ENCODE measurements at regions not wholly inside any gene's neighbourhood (a gene's known extent, or its start where the extent isn't known, plus 50 kb on each side); places are given as distances from the start of the nearest gene placed in this dataset.

DNA sequence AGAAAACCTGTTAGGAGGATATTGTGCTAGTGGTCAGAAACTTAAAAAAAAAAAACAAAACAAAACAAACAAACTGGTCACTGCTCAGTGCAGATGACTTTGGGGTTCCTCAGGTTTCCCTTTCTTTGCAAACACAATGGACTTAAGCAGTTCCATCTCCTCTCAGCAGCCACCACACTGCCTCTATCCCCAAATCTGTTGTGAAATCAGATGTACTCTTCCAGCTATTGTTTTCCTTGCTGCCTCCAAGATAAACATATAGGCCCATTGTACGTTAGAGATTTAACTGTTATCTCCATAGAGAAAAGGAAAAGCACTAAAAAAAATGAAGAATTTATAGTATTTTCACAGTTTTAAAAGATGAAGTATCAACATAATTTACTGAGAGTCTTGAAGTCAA, 147.1 kb downstream of the MPP7 start:
- no peak overlapping the region for H3K9ac ChIP-seq (ENCODE audit: low read depth in 2 of 2, low read length in 2 of 2)

DNA sequence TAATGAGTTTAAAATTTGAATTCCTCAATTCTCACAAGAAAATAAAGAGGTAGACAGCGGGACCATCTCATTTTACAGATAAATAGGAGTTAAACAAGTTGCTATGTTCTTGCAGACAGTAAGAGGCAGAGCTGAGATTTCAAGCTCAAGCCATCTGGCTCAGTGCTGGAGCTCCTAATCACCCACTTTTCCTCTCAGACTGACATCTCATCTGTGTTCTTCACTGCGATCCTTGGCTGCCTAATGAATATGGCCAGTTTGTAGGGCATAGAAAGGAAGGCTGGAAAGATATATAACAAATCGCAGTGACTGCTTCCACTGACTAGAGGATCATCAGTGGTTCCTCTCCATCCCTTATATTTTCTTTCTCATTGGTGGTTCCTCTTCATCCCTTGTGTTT, 151.2 kb downstream of the MPP7 start:
- intact Hi-C loops (cut with DNase I), result no loop called here

More for the DNA sequence above, 147.1 kb downstream of the MPP7 start:
- Histone ChIP-seq H3K4me3 (no peak overlapping the region), H3K27me3 (no peaks in the 10 kb centered on the region), H3K36me3 (no peaks in the 10 kb centered on the region), H3K9me3 (no peaks in the 10 kb centered on the region), H3K4me1 (no peaks in the 10 kb centered on the region), H3K27ac (no peak overlapping the region)
- DNase-seq, result no peak
- intact Hi-C loops (cut with DNase I), result no loop called here
- TF ChIP-seq, protein P1, sequence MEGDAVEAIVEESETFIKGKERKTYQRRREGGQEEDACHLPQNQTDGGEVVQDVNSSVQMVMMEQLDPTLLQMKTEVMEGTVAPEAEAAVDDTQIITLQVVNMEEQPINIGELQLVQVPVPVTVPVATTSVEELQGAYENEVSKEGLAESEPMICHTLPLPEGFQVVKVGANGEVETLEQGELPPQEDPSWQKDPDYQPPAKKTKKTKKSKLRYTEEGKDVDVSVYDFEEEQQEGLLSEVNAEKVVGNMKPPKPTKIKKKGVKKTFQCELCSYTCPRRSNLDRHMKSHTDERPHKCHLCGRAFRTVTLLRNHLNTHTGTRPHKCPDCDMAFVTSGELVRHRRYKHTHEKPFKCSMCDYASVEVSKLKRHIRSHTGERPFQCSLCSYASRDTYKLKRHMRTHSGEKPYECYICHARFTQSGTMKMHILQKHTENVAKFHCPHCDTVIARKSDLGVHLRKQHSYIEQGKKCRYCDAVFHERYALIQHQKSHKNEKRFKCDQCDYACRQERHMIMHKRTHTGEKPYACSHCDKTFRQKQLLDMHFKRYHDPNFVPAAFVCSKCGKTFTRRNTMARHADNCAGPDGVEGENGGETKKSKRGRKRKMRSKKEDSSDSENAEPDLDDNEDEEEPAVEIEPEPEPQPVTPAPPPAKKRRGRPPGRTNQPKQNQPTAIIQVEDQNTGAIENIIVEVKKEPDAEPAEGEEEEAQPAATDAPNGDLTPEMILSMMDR (IDR thresholded peaks at IDR 0.05), result no peak

DNA sequence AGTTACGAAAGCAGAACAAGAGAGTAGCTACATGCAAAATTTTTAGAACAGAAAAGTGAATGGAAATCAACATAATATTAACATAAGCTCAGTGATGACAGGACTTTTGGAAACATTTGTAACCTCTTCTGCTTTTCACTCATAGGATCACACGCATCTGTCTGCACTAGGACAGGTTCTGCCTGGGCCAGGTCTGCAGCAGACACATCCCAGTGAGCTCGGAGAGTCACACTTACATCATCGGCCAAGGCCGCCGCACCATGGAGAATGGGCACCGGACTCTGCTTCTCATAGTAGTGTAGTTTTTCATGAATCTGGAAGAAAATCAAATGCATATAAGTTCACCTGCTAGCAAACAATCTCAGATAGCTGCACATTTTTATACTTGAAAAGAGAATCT, 150.9 kb upstream of the ODAD2 start:
- intact Hi-C loops (cut with DNase I), result no loop called here
- H3K9ac ChIP-seq (ENCODE audit: low read depth in 2 of 2, low read length in 2 of 2), result no peak overlapping the region
- H3K36me3 ChIP-seq, result no peaks in the 10 kb centered on the region
- no peaks in the 10 kb centered on the region for H3K27me3 ChIP-seq
- TF ChIP-seq, protein P1 (IDR thresholded peaks at IDR 0.05), result no peak
- H3K9me3 ChIP-seq, result no peaks in the 10 kb centered on the region
- no peak for DNase-seq
- H3K4me3 ChIP-seq, result no peak overlapping the region
- no peak overlapping the region for H3K27ac ChIP-seq
- H3K4me1 ChIP-seq, result no peaks in the 10 kb centered on the region

More for the DNA sequence above, 151.2 kb downstream of the MPP7 start:
- Histone ChIP-seq H3K27ac (no peak overlapping the region), H3K36me3 (no peaks in the 10 kb centered on the region), H3K9me3 (no peaks in the 10 kb centered on the region), H3K4me3 (no peak overlapping the region), H3K9ac (ENCODE audit: low read depth in 2 of 2, low read length in 2 of 2) (no peak overlapping the region), H3K4me1 (no peaks in the 10 kb centered on the region), H3K27me3 (no peaks in the 10 kb centered on the region)
- TF ChIP-seq, protein P1 (IDR thresholded peaks at IDR 0.05), result no peak
- DNase-seq, result no peak

DNA sequence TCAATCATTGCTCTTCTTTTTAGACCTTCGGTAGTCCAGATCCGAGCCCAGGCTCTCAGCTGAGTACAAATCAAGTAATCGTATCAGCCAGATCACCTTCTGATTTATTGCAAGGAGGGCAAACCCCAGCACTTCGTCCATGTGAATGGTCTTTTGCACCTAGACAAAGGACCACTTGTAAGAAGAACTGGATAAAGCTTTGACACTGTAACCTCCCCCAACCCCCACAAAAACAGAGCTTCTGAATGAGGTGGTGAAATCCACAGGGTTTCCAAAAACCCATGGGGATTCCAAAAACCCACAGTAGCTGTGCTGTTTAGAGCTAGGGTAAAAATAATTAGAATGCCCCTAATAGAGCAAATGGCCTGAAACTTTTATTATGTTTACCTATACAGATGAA, 148.8 kb upstream of the ODAD2 start:
- H3K27me3 ChIP-seq, result no peaks in the 10 kb centered on the region
- no peak overlapping the region for H3K9ac ChIP-seq (ENCODE audit: low read depth in 2 of 2, low read length in 2 of 2)
- no peak for DNase-seq
- TF ChIP-seq, protein P1 (IDR thresholded peaks at IDR 0.05), result no peak
- no peak overlapping the region for H3K4me3 ChIP-seq
- no peak overlapping the region for H3K27ac ChIP-seq
- intact Hi-C loops (cut with DNase I), result no loop called here
- no peaks in the 10 kb centered on the region for H3K9me3 ChIP-seq
- no peaks in the 10 kb centered on the region for H3K36me3 ChIP-seq
- H3K4me1 ChIP-seq, result no peaks in the 10 kb centered on the region

DNA sequence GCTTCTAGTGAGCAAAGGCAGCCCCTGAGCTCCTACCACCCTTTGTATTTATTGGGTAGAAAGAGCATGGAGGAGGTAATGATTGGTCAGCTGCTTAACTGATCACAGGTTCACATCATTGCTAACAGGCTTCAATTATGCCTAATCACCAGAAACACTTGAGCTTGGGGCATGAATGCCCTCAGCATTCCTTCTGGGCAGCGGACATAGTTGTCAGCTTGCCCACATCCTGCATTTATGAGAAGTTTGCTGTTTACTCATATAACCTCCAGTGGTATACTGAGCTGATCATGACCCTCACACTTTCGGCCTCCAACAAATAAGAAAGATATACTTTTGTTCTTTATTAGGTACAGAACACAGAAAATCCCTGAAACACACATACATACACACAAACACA, 140.3 kb upstream of the ODAD2 start:
- no peak overlapping the region for H3K9ac ChIP-seq (ENCODE audit: low read depth in 2 of 2, low read length in 2 of 2)
- H3K27me3 ChIP-seq, result no peaks in the 10 kb centered on the region
- no peaks in the 10 kb centered on the region for H3K36me3 ChIP-seq
- H3K4me3 ChIP-seq, result no peak overlapping the region
- H3K27ac ChIP-seq, result no peak overlapping the region
- intact Hi-C loops (cut with DNase I), result no loop called here
- TF ChIP-seq, protein P1 (IDR thresholded peaks at IDR 0.05), result no peak
- no peak for DNase-seq
- no peaks in the 10 kb centered on the region for H3K9me3 ChIP-seq
- H3K4me1 ChIP-seq, result no peaks in the 10 kb centered on the region

Data from colonic mucosa (tissue), 4 donors.